ENCODE measurements at regions not wholly inside any gene's neighbourhood (a gene's known extent, or its start where the extent isn't known, plus 50 kb on each side); places are given as distances from the start of the nearest gene placed in this dataset.

GRCh38 chr6:97977084-97977483 is 694.1 kb upstream of the MMS22L start:
- TF ChIP-seq CTCF (IDR thresholded peaks at IDR 0.05) = no peak

GRCh38 chr6:97978855-97979271 is 695.8 kb upstream of the MMS22L start:
- TF ChIP-seq CTCF (IDR thresholded peaks at IDR 0.05) = peak; percentile 68

GRCh38 chr6:97989451-97989850 is 706.4 kb upstream of the MMS22L start:
- no peak for TF ChIP-seq CTCF (IDR thresholded peaks at IDR 0.05)

- TF ChIP-seq CTCF (IDR thresholded peaks at IDR 0.05) = no peak
Measured at GRCh38 chr6:97995158-97995557, 712.1 kb upstream of the MMS22L start.

GRCh38 chr6:98002678-98003077 is 719.7 kb upstream of the MMS22L start:
- TF ChIP-seq CTCF (IDR thresholded peaks at IDR 0.05) = no peak

GRCh38 chr6:98014442-98015201 is 731.6 kb upstream of the MMS22L start:
- no peak for TF ChIP-seq CTCF (IDR thresholded peaks at IDR 0.05)

GRCh38 chr6:98016565-98016964 is 733.5 kb upstream of the MMS22L start:
- no peak for TF ChIP-seq CTCF (IDR thresholded peaks at IDR 0.05)

- no peak for TF ChIP-seq CTCF (IDR thresholded peaks at IDR 0.05)
Measured at GRCh38 chr6:98020222-98020621, 737.2 kb upstream of the MMS22L start.
